Calu3 (cell line): ENCODE measurements at regions not wholly inside any gene's neighbourhood (a gene's known extent, or its start where the extent isn't known, plus 50 kb on each side); places are given as distances from the start of the nearest gene placed in this dataset.

ENCODE experiments used
- BruUV-seq: library from RNA; stranded (reverse); fragments of 400-500 nt; replicated peaks from 2 replicates; lab custom pipeline; 2021; lab: Mats Ljungman, UMichigan
- CTCF ChIA-PET: fragments of 300-600 bp; sonication (Branson Sonifier 250); formaldehyde crosslinking; loops from one replicate; lab custom pipeline; 2022; ENCODE audit warnings: antibody characterized with exemption; lab: Charles Lee
- DNase-seq: peaks from one replicate; pipeline ENCODE4 v3.0.0; 2022
- H3K27ac Mint-ChIP-seq: one replicate; pipeline ENCODE4 v1.8.0; 2022; ENCODE audit warnings: mixed read lengths; ENCODE audit not compliant: unreplicated experiment
- H3K27me3 Mint-ChIP-seq: one replicate; pipeline ENCODE4 v1.8.0; 2022; ENCODE audit warnings: mixed read lengths; ENCODE audit not compliant: unreplicated experiment
- H3K36me3 Mint-ChIP-seq: one replicate; pipeline ENCODE4 v1.8.0; 2022; ENCODE audit warnings: mild to moderate bottlenecking, moderate library complexity, mixed read lengths; ENCODE audit not compliant: insufficient read depth, unreplicated experiment
- H3K4me1 Mint-ChIP-seq: one replicate; pipeline ENCODE4 v1.8.0; 2022; ENCODE audit warnings: mild to moderate bottlenecking, low read depth, mixed read lengths; ENCODE audit not compliant: unreplicated experiment
- H3K4me3 Mint-ChIP-seq: one replicate; pipeline ENCODE4 v1.8.0; 2022; ENCODE audit warnings: mild to moderate bottlenecking, low read depth, moderate library complexity, mixed read lengths; ENCODE audit not compliant: unreplicated experiment
- H3K9me3 Mint-ChIP-seq: one replicate; pipeline ENCODE4 v1.8.0; 2022; ENCODE audit warnings: low read depth, mixed read lengths; ENCODE audit not compliant: unreplicated experiment
- CTCF ChIP-seq: fragments of 200-600 bp; IDR thresholded peaks from one replicate; pipeline ENCODE4 v1.8.0; 2022; ENCODE audit warnings: antibody characterized with exemption; ENCODE audit not compliant: unreplicated experiment
- intact Hi-C: fragments of 100-400 bp; cut with micrococcal nuclease; formaldehyde crosslinking; loops from one replicate; pipeline ENCODE4 v1.10.0; 2022; ENCODE audit not compliant: unreplicated experiment

- Mint-ChIP-seq H3K4me3 (no peak overlapping the region), H3K4me1 (no peaks in the 10 kb centered on the region), H3K9me3 (no peaks in the 10 kb centered on the region), H3K36me3 (no peaks in the 10 kb centered on the region), H3K27me3 (no peaks in the 10 kb centered on the region), H3K27ac (no peak overlapping the region)
- DNase-seq, result no peak
- BruUV-seq, result no TSS peak
- no peak for TF ChIP-seq CTCF
- CTCF ChIA-PET, result no interaction called here
- intact Hi-C loops, result no loop called here
Measured at GRCh38 chr4:123190176-123190575, 206.4 kb upstream of the SPRY1 start.

- no peaks in the 10 kb centered on the region for H3K4me1 Mint-ChIP-seq
- H3K36me3 Mint-ChIP-seq, result no peaks in the 10 kb centered on the region
- H3K9me3 Mint-ChIP-seq, result no peaks in the 10 kb centered on the region
- DNase-seq, result no peak
- no peak overlapping the region for H3K27ac Mint-ChIP-seq
- no peak for TF ChIP-seq CTCF
- H3K4me3 Mint-ChIP-seq, result no peak overlapping the region
- CTCF ChIA-PET, result no interaction called here
- intact Hi-C loops, result no loop called here
- no peaks in the 10 kb centered on the region for H3K27me3 Mint-ChIP-seq
- BruUV-seq, result no TSS peak
Measured at GRCh38 chr4:123191728-123192127, 204.9 kb upstream of the SPRY1 start.

GRCh38 chr4:123193802-123194367 is 202.7 kb upstream of the SPRY1 start:
- H3K9me3 Mint-ChIP-seq, result no peaks in the 10 kb centered on the region
- no peak for DNase-seq
- H3K36me3 Mint-ChIP-seq, result no peaks in the 10 kb centered on the region
- H3K27me3 Mint-ChIP-seq, result no peaks in the 10 kb centered on the region
- no peak overlapping the region for H3K4me3 Mint-ChIP-seq
- BruUV-seq, result no TSS peak
- intact Hi-C loops, result no loop called here
- H3K4me1 Mint-ChIP-seq, result no peaks in the 10 kb centered on the region
- CTCF ChIA-PET, result no interaction called here
- no peak overlapping the region for H3K27ac Mint-ChIP-seq
- no peak for TF ChIP-seq CTCF

GRCh38 chr4:123198706-123199105 is 197.9 kb upstream of the SPRY1 start:
- no peak for TF ChIP-seq CTCF
- H3K27ac Mint-ChIP-seq, result no peak overlapping the region
- CTCF ChIA-PET, result no interaction called here
- no peaks in the 10 kb centered on the region for H3K9me3 Mint-ChIP-seq
- no peak overlapping the region for H3K4me3 Mint-ChIP-seq
- no TSS peak for BruUV-seq
- no peaks in the 10 kb centered on the region for H3K4me1 Mint-ChIP-seq
- intact Hi-C loops, result no loop called here
- H3K36me3 Mint-ChIP-seq, result no peaks in the 10 kb centered on the region
- no peaks in the 10 kb centered on the region for H3K27me3 Mint-ChIP-seq
- no peak for DNase-seq
